ENCODE measurements at regions not wholly inside any gene's neighbourhood (a gene's known extent, or its start where the extent isn't known, plus 50 kb on each side); places are given as distances from the start of the nearest gene placed in this dataset.

GRCh38 chr2:209091056-209091455 is 332.8 kb upstream of the MAP2 start:
- TF ChIP-seq POLR2A (IDR thresholded peaks at IDR 0.05) = no peak
- no peak for TF ChIP-seq CTCF (IDR thresholded peaks at IDR 0.05)

Data from Peyer's patch (tissue), 4 donors.